ENCODE measurements at regions not wholly inside any gene's neighbourhood (a gene's known extent, or its start where the extent isn't known, plus 50 kb on each side); places are given as distances from the start of the nearest gene placed in this dataset.
"Not testable (repeated sequence)": the region's sequence is repeated elsewhere in the genome, so short reads cannot be mapped to it uniquely, and the experiment has no call there.

GRCh38 chr9:119763260-119763659, 394.0 kb upstream of the BRINP1 start:
- no peak for DNase-seq (ENCODE audit: low read depth in 2 of 2)

GRCh38 chr9:119761812-119762211, 392.6 kb upstream of the BRINP1 start:
- no peak for DNase-seq (ENCODE audit: low read depth in 2 of 2)

DNA sequence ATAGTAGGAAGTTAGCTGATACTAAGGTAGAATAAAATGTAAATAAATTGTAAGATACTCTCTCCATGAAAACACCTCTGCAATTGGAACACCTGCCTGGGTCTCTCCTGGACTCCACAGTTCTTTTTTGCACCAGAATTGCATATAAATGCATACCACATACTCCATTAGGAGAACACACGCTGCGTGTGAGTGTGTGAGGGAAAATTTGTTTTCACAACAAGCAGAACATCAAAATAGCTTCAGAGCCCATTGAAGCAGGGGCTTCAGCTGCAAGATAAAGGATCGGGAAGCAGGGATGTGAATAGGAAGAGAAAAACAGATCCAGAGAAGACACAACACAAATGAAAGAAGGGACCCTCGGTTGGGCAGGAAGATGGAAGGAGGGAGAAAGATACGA, 389.8 kb upstream of the BRINP1 start:
- no peak for DNase-seq (ENCODE audit: low read depth in 2 of 2)

DNA sequence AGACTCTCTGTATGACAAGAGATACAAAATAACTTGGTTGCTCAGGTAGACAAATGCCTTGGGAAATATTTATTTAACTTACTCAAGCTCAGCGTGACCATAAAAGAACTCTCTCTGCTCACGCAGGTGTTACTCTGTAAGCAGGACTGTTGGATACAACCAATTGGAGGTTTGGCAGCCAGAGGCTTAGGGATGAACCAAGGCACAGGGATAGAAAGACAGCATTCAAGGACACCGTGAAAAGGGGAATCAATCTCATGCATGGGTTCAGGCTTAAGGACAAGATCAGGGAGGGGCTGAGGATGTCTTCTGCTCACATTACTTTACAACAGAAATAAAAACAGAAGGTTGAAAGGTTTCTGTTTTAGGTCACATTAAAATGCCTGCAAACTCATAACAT, 389.0 kb upstream of the BRINP1 start:
- DNase-seq (ENCODE audit: low read depth in 2 of 2) = no peak

DNA sequence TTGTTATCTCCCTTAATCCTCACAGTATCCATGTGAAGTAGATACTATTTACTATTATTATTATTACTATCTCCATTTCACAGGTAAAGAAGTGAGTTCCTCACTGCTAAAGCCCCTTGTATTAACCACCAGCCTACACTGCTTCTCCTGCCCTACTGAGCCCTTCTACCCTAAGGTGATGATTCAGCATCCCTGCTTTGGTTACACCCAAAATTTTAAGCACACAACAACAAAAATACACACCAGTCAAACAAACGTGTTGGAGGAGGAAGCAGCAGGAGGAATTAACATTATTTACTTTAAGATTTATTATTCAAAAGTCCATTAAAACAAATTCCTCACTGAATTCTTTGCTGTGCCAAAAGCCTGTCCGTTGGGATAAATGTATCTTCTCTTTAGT, 370.2 kb upstream of the BRINP1 start:
- DNase-seq (ENCODE audit: low read depth in 2 of 2) = no peak

DNA sequence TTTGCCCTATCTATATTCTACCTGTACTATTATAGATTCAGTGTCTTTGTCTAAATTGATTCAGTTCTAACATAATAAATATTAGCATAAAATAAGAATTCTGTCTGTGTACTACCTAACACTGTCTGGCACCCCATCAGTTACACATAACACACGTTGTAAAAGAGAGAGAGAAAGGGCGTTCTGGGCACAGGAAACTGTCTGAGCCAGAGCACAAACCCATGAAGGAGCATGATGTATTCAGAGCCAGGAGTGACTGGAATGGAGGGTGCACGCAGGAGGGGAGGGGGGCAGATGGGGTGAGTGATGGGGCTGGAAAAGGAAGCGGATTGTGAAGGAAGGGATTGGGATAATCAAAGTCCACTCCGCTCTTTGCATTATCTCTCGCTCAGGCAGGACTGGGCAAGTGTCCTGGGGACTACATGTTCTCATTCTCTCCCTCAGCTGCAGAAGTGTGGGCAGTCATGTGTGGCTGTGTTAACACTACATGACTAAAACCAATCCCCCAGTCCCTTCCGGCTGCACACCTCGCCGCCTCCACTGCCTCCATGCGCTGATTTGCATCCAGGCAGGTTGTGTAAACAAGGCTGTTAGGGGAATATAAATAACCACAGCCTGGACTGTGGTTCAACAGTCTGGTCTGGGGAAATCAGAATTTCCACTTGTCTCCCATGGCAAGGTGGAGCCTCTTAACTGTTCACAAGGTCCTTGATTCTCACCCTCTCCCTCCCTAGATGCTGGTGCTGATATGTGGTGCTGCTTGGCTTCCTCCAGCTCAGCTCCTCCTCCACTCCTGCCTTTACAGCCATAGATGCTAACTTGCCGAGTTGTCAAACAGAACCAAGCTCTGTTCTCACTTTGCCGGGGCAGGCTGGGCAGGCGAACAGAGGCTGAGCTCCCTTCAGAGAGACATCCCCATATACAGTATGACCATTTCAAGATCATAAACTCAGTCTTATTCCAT, 367.5 kb upstream of the BRINP1 start:
- DNase-seq (ENCODE audit: low read depth in 2 of 2) = no peak

GRCh38 chr9:119727988-119728387, 358.8 kb upstream of the BRINP1 start:
- no peak for DNase-seq (ENCODE audit: low read depth in 2 of 2)

GRCh38 chr9:119726035-119726434, 356.8 kb upstream of the BRINP1 start:
- no peak for DNase-seq (ENCODE audit: low read depth in 2 of 2)

GRCh38 chr9:119722384-119722783, 353.1 kb upstream of the BRINP1 start:
- DNase-seq (ENCODE audit: low read depth in 2 of 2) = no peak

DNA sequence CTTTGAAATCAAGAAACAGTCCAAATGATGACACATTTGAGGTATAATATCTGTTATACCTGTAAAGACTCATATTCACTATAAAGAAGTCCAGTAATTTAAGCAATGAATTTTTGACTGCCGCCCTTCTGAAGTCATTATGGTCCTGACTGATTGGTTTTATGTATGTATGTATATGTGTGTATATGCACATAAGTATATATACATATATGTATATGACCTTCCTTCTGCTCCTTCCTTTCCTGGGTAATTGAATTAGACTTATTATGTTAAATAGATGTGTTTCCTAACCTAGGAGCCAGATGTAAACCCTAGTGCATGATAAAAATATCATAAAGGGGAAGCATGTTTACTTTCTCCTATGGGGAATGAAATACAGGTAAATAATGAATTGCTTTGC, 343.1 kb upstream of the BRINP1 start:
- DNase-seq (ENCODE audit: low read depth in 2 of 2) = no peak

DNA sequence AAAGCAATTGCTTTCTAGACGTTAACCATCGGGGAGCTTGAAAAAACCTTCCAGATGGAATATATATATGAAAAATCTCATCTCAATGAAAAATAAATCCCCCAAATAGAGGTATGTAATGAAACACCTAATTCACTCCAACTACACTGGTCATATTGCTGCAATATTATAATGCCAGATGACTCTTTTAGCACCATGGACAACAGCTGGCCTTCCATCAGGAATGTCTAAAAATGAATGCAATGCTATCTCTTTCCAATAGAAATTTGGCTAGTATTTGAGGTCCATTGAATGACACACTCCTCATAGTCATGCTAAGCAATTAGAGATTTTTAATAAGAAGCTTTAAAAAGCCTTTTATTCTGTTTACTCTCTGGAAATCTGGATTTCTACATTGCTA, 340.2 kb upstream of the BRINP1 start:
- DNase-seq (ENCODE audit: low read depth in 2 of 2) = no peak

DNA sequence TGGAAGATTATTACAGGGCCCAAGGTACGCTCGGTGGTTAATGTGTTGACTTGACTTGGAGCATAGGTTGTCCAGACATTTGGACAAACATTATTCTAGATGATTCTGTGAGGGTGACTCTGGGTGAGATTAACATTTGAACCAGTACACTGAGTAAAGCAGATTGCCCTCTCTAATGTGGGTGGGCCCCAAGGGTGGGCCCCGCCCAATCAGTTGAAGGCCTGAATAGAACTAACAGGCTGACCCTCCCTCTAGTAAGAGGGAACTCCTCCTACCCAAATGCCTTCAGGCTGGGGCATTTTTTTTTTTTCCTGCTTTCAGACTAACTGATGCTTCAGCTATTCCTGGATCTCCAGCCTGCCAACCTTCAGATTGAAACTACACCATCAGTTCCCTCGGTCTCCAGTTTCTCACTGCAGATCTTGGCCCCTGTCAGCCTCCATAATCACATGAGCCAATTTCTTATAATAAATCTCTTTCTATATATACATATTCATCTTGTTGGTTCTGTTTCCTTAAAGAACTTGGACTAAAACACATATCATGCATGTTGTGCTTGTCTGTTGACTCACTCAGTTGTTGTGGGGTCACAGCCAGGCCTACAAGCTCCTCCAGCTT, 338.1 kb upstream of the BRINP1 start:
- no peak for DNase-seq (ENCODE audit: low read depth in 2 of 2)

DNA sequence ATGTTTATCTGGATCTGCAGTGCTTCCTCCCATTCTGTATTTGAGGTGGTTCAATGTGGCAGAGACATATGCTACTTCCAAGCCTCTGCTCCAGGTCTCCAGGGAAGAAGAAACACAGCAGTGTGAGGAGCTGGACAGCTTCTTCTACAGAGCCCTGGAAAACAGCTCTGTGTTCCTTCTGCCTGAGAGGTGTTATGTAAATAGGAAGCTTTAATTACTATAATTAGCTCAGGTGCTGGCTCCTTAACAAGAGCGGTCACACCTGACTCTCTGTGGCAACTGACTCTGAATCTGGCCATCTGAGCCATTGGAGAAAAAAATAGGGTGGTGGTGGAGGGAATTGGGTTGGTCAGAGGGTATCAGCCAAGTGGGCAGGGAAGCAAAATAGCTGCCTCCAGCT, 332.4 kb upstream of the BRINP1 start:
- DNase-seq (ENCODE audit: low read depth in 2 of 2) = no peak

GRCh38 chr9:119698535-119698934, 329.3 kb upstream of the BRINP1 start:
- DNase-seq (ENCODE audit: low read depth in 2 of 2) = no peak

DNA sequence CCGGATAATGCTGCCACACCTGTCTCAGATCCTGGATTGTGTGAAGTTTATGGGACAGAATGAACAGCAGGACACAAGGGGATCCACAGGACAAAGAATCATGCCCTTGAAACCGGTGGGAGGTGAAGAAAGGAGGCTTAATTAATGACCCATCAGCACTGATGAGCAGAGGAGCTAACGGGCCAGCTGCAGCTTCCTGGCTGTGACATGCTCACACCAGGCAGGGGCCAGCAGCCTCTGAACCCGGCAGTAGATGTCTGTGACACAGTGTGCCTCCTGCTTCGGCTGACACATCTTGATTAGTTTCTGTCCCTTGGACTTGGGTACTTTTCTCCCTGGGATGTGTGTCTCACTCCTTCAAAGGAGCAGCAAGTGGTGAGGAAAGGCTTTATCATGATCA, 328.8 kb upstream of the BRINP1 start:
- no peak for DNase-seq (ENCODE audit: low read depth in 2 of 2)

GRCh38 chr9:119689879-119690278, 320.6 kb upstream of the BRINP1 start:
- DNase-seq (ENCODE audit: low read depth in 2 of 2) = no peak

DNA sequence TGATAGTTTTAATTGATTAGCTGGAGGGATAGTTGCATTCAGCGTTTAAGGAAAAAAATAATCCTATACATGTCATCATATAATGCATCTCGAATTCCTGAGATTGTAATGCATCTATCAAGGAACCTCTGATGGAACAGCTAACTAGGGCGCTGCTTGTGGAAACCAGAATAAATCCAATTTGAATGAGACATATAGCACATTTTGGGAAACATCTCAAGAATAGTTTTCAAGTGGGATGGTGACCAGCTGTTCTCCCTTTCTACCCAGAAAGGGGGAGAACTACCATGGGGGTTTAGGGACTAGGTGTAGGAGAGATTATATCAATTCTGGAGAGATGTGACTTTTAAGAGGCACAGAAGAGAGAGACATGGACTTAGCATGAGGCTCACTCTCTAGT, 319.3 kb upstream of the BRINP1 start:
- DNase-seq (ENCODE audit: low read depth in 2 of 2) = no peak

- no peak for DNase-seq (ENCODE audit: low read depth in 2 of 2)
Observed at GRCh38 chr9:119677811-119678505, 308.7 kb upstream of the BRINP1 start.

DNA sequence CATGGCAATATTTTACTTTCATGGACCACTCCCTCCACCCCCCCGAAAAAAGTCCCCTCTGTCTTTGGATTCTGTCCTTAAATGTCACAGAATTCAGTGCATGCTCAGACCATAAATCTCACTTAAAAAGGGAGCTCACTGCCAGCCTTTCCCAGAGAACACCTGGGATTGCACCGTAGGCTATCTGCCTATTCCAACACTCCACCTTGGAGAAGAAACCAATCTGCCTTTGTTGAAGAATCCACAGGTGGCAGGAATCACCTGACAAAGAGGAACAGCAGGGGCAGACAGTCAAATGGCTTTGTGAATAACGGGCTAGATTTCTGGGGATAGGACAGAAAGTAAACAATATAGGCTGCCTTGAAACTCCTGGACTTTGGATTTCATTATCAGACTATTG, 306.7 kb upstream of the BRINP1 start:
- no peak for DNase-seq (ENCODE audit: low read depth in 2 of 2)

GRCh38 chr9:119672763-119673162, 303.5 kb upstream of the BRINP1 start:
- not testable (repeated sequence) for DNase-seq (ENCODE audit: low read depth in 2 of 2)

- no peak for DNase-seq (ENCODE audit: low read depth in 2 of 2)
Observed at GRCh38 chr9:119667916-119668315, 298.7 kb upstream of the BRINP1 start.

DNA sequence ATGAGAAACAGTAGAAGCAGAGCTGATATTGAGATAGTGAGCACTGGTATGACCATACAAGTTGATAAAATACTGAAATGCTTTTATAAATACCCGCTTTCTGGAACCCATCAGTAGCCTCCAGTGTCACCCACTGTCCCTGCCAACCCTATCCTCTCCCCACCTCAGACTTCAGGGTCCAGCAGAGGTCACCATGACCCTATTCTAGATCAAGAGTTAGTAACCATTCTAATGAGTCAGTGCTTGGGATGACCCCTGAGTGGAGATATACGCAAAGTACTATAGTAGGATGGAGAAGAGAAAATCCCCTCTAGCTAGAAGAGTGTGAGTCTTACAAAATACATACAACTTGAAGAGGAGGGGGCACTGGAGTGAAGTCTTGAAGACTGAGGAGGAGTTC, 297.9 kb upstream of the BRINP1 start:
- DNase-seq (ENCODE audit: low read depth in 2 of 2) = no peak

GRCh38 chr9:119662329-119662728, 293.1 kb upstream of the BRINP1 start:
- no peak for DNase-seq (ENCODE audit: low read depth in 2 of 2)

Measured in dermis microvascular lymphatic vessel endothelial cell (primary cell).